GM23338 (cell line): ENCODE measurements at regions not wholly inside any gene's neighbourhood (a gene's known extent, or its start where the extent isn't known, plus 50 kb on each side); places are given as distances from the start of the nearest gene placed in this dataset.

Experiments used
- ATAC-seq: fragments of 200-7000 bp; cut with Tn5 transposase; 3 replicates; pipeline ENCODE4 v1.9.1; 2020
- DNase-seq: peaks from one replicate; pipeline ENCODE4 v3.0.0-alpha.2; 2015; ENCODE audit warnings: low spot score
- H2AFZ ChIP-seq: fragments of 200-600 bp; sonication (generic); 2 replicates; pipeline ENCODE4 v1.8.0; 2016; ENCODE audit warnings: antibody characterized with exemption, mild to moderate bottlenecking, moderate library complexity
- H3F3A ChIP-seq: fragments of 200-600 bp; sonication (generic); replicated peaks from 2 replicates; pipeline ENCODE4 v1.8.0; 2017; ENCODE audit warnings: antibody characterized with exemption, mixed run types, low read depth
- H3K27ac ChIP-seq: fragments of 200-600 bp; sonication (generic); 2 replicates; pipeline ENCODE4 v1.6.1; 2016; ENCODE audit warnings: low read depth
- H3K27me3 ChIP-seq: fragments of 200-600 bp; sonication (generic); 2 replicates; pipeline ENCODE4 v1.8.0; 2016; ENCODE audit warnings: mild to moderate bottlenecking, mixed run types, moderate library complexity; ENCODE audit not compliant: insufficient read depth
- H3K36me3 ChIP-seq: fragments of 200-600 bp; sonication (generic); 2 replicates; pipeline ENCODE4 v1.8.0; 2016; ENCODE audit warnings: mild to moderate bottlenecking; ENCODE audit not compliant: insufficient read depth
- H3K4me1 ChIP-seq: fragments of 200-600 bp; sonication (generic); 2 replicates; pipeline ENCODE4 v1.8.0; 2016; ENCODE audit warnings: mild to moderate bottlenecking, moderate library complexity; ENCODE audit not compliant: insufficient read depth
- H3K4me2 ChIP-seq: fragments of 200-600 bp; sonication (generic); 2 replicates; pipeline ENCODE4 v1.7.1; 2017; ENCODE audit warnings: mixed run types
- H3K4me3 ChIP-seq: fragments of 200-600 bp; sonication (generic); 2 replicates; pipeline ENCODE4 v1.6.1; 2016; ENCODE audit warnings: mixed run types
- H3K79me2 ChIP-seq: fragments of 200-600 bp; sonication (generic); replicated peaks from 2 replicates; pipeline ENCODE4 v1.8.0; 2017; ENCODE audit warnings: mild to moderate bottlenecking; ENCODE audit not compliant: insufficient read depth
- H3K9me2 ChIP-seq: fragments of 200-600 bp; sonication (generic); 2 replicates; pipeline ENCODE4 v1.8.0; 2017; ENCODE audit not compliant: insufficient read depth
- H4K20me1 ChIP-seq: fragments of 200-600 bp; sonication (generic); replicated peaks from 2 replicates; pipeline ENCODE4 v1.8.0; 2017; ENCODE audit warnings: mild to moderate bottlenecking; ENCODE audit not compliant: insufficient read depth
- H3K27ac Mint-ChIP-seq: 2 replicates; pipeline ENCODE4 v1.8.0; 2020; ENCODE audit warnings: inconsistent platforms, mild to moderate bottlenecking, moderate library complexity, mixed read lengths
- H3K27me3 Mint-ChIP-seq: 3 replicates; pipeline ENCODE4 v1.8.0; 2022; ENCODE audit warnings: low read depth, mild to moderate bottlenecking, moderate library complexity, mixed read lengths, inconsistent platforms; ENCODE audit not compliant: insufficient read depth, poor library complexity
- H3K36me3 Mint-ChIP-seq: 3 replicates; pipeline ENCODE4 v1.8.0; 2021; ENCODE audit warnings: low read depth, mild to moderate bottlenecking, inconsistent platforms, moderate library complexity, mixed read lengths
- H3K4me1 Mint-ChIP-seq: 3 replicates; pipeline ENCODE4 v1.8.0; 2020; ENCODE audit warnings: mild to moderate bottlenecking, inconsistent platforms, mixed read lengths
- H3K4me3 Mint-ChIP-seq: 3 replicates; pipeline ENCODE4 v1.8.0; 2021; ENCODE audit warnings: moderate library complexity, mild to moderate bottlenecking, inconsistent platforms, mixed read lengths
- H3K9me3 Mint-ChIP-seq: 3 replicates; pipeline ENCODE4 v1.8.0; 2020; ENCODE audit warnings: moderate library complexity, mild to moderate bottlenecking, inconsistent platforms, mixed read lengths
- JUNB ChIP-seq: IDR thresholded peaks from one replicate; pipeline ENCODE4 v1.6.1; 2016; ENCODE audit warnings: antibody characterized with exemption; ENCODE audit not compliant: unreplicated experiment
- POLR2AphosphoS5 ChIP-seq: IDR thresholded peaks from 2 replicates; pipeline ENCODE4 v1.6.1; 2016; ENCODE audit warnings: antibody characterized with exemption, low read depth
- REST ChIP-seq: IDR thresholded peaks from one replicate; pipeline ENCODE4 v1.6.1; 2018; ENCODE audit warnings: antibody characterized with exemption; ENCODE audit not compliant: unreplicated experiment
- ZNF462 ChIP-seq: fragments of 250-450 bp; sonication (Bioruptor Pico); IDR thresholded peaks from 2 replicates; pipeline ENCODE4 v1.5.0; 2020; ENCODE audit warnings: mild to moderate bottlenecking, moderate library complexity

- H3F3A ChIP-seq = no peaks in the 10 kb centered on the region
- no peak overlapping the region for H3K4me3 Mint-ChIP-seq
- no peaks in the 10 kb centered on the region; the same call in 1 of the 2 replicates for H3K9me2 ChIP-seq
- H3K4me1 ChIP-seq = no peaks in the 10 kb centered on the region
- no peaks in the 10 kb centered on the region for H3K27me3 Mint-ChIP-seq
- no peak for ATAC-seq
- no peaks in the 10 kb centered on the region for H3K36me3 ChIP-seq
- H3K27ac ChIP-seq = no peak overlapping the region
- H3K27ac Mint-ChIP-seq = no peak overlapping the region
- H4K20me1 ChIP-seq = no peaks in the 10 kb centered on the region
- H2AFZ ChIP-seq = no peak overlapping the region
- H3K79me2 ChIP-seq = no peaks in the 10 kb centered on the region
- H3K4me1 Mint-ChIP-seq = no peaks in the 10 kb centered on the region
- peaks cover 4% of the 10 kb centered on the region; the same call in 1 of the 3 replicates for H3K9me3 Mint-ChIP-seq
- no peak for TF ChIP-seq ZNF462 (CRISPR knock-in tag)
- no peak for TF ChIP-seq JUNB
- TF ChIP-seq POLR2AphosphoS5 = no peak
- no peak for TF ChIP-seq REST
- H3K4me3 ChIP-seq = no peak overlapping the region
- no peaks in the 10 kb centered on the region for H3K27me3 ChIP-seq
- DNase-seq = no peak
- H3K4me2 ChIP-seq = no peak overlapping the region
- H3K36me3 Mint-ChIP-seq = no peaks in the 10 kb centered on the region
Measured at GRCh38 chr5:57939335-57939734, 456.7 kb upstream of the ACTBL2 start.
